ENCODE measurements at regions not wholly inside any gene's neighbourhood (a gene's known extent, or its start where the extent isn't known, plus 50 kb on each side); places are given as distances from the start of the nearest gene placed in this dataset.

DNA sequence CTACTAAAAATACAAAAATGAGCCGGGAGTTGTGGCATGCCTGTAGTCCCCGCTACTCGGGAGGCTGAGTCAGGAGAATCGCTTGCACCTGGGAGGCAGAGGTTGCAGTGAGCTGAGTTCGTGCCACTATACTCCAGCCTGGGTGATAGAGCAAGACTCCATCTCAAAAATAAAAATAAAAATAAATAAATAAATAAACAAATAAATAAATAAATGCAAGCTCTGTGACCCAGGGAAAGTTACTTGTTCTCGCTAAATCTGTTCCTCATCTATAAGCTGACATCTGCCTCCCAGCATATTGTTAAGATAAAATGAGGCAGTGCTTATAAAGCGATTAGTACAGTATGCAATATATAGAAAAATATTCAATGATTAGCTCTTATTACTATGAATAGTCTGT is 56.4 kb upstream of the STK38L start:
- H3K9me3 Mint-ChIP-seq, result no peaks in the 10 kb centered on the region
- POLR2A ChIA-PET, result no interaction called here

DNA sequence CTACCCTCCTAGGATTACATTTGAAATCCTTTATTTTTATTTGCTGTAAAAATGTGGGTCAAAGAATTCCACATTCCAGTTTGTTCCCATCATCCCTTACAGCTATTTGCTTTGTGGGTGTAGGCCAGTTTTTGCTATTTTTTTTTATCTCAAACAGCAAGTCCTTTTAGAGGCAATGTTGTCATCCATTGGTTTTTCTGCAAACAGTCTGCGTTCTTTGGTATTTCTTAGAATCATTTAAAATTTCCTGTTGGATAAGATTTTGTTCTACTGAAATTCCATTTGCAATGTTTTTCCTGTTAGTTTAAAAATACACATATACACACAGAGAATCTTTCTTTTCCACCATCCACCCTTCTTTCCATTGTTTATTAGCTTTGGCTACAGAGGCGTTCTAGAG is 53.3 kb upstream of the STK38L start:
- Mint-ChIP-seq H3K9me3 (no peaks in the 10 kb centered on the region), H3K27me3 (no peaks in the 10 kb centered on the region), H3K36me3 (no peaks in the 10 kb centered on the region), H3K4me1 (no peaks in the 10 kb centered on the region), H3K4me3 (no peak overlapping the region), H3K27ac (no peak overlapping the region)
- POLR2A ChIA-PET, result no interaction called here
- DNase-seq (no peak), ATAC-seq (ENCODE audit: low read depth) (no peak)

More for the DNA sequence above, 56.4 kb upstream of the STK38L start:
- ATAC-seq (ENCODE audit: low read depth) (no peak), DNase-seq (no peak)
- H3K27ac Mint-ChIP-seq, result no peak overlapping the region
- H3K4me3 Mint-ChIP-seq, result no peak overlapping the region
- peaks cover 10% of the 10 kb centered on the region for H3K4me1 Mint-ChIP-seq
- H3K27me3 Mint-ChIP-seq, result no peaks in the 10 kb centered on the region
- no peaks in the 10 kb centered on the region for H3K36me3 Mint-ChIP-seq

DNA sequence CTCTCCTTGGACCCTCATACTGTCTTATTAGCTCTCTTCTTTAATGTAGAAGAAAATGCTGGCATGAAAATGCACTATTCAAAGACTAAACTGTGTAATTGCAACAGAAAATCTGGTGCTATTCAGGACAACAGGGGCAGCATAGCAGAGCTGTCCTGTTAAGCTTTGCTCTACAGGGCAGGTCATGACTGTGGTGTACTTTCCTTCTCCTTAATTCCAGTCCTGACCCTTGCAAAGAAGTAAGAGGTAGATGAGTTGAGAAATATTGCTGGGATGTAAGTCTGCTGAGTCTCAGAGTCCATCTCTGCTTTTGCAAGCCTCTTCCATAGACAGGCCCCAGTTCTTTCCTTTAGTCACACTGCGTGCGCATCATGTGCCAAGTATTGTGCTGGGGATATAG is 52.6 kb upstream of the STK38L start:
- DNase-seq (no peak), ATAC-seq (ENCODE audit: low read depth) (no peak)
- Mint-ChIP-seq H3K27ac (no peak overlapping the region), H3K4me1 (no peaks in the 10 kb centered on the region), H3K4me3 (no peak overlapping the region), H3K36me3 (no peaks in the 10 kb centered on the region), H3K27me3 (no peaks in the 10 kb centered on the region), H3K9me3 (no peaks in the 10 kb centered on the region)
- POLR2A ChIA-PET, result no interaction called here

DNA sequence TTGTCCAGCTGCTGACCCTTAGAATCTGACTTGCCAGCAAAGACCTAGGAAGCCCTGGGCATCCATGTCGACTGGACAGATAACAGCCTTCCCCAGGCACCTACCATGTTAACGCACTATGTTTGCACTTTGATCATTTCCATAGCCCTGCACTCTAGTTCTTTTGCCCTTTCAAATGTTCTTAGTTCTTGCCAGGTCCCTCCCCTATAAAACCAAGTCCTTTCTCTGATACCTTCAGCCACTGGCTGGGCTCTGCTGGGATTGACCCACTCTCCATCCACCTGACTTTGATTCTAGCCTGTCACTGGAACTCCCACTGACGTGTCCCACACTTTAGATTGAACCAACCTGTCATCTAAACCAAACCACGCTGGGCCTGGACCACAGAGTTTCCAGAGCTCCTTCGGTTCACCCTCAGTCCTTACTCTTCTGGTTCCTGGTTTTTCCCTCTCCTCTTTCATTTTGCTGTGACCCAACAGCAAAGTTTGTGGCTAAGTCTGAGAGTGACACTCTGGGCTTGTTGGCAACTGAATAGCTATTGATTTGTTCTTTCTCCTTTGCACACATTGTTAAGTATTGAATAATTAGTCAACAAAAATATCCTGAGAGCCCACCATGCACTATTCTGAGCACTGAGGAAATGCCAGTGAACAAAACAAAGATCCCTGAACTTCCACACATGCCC is 51.8 kb upstream of the STK38L start:
- no peak overlapping the region for H3K4me3 Mint-ChIP-seq
- POLR2A ChIA-PET, result no interaction called here
- no peaks in the 10 kb centered on the region for H3K36me3 Mint-ChIP-seq
- ATAC-seq (ENCODE audit: low read depth) (no peak), DNase-seq (no peak)
- H3K27ac Mint-ChIP-seq, result no peak overlapping the region
- no peaks in the 10 kb centered on the region for H3K9me3 Mint-ChIP-seq
- no peaks in the 10 kb centered on the region for H3K27me3 Mint-ChIP-seq
- H3K4me1 Mint-ChIP-seq, result no peaks in the 10 kb centered on the region

DNA sequence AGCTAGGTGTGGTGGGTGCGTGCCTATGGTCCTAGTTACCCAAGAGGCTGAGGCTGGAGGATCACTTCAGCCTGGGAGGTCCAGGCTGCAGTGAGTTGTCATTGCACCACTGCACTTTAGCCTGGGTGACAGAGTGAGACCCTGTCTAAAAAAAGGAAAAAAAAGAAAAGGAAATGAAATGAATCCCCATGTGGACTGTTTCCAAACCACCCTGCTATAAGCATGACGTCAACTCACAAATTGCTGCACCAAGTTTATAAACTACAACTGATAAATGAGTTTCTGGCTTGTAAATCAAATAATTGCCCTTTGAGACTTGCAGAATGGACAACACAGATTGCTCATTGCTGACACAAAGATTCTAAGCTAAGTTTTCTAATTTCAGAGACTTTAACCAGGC is 51.0 kb upstream of the STK38L start:
- H3K36me3 Mint-ChIP-seq, result no peaks in the 10 kb centered on the region
- H3K4me1 Mint-ChIP-seq, result no peaks in the 10 kb centered on the region
- H3K27ac Mint-ChIP-seq, result no peak overlapping the region
- ATAC-seq (ENCODE audit: low read depth), result no peak
- H3K4me3 Mint-ChIP-seq, result no peak overlapping the region
- POLR2A ChIA-PET, result no interaction called here
- no peaks in the 10 kb centered on the region for H3K27me3 Mint-ChIP-seq
- no peak for DNase-seq
- H3K9me3 Mint-ChIP-seq, result no peaks in the 10 kb centered on the region

DNA sequence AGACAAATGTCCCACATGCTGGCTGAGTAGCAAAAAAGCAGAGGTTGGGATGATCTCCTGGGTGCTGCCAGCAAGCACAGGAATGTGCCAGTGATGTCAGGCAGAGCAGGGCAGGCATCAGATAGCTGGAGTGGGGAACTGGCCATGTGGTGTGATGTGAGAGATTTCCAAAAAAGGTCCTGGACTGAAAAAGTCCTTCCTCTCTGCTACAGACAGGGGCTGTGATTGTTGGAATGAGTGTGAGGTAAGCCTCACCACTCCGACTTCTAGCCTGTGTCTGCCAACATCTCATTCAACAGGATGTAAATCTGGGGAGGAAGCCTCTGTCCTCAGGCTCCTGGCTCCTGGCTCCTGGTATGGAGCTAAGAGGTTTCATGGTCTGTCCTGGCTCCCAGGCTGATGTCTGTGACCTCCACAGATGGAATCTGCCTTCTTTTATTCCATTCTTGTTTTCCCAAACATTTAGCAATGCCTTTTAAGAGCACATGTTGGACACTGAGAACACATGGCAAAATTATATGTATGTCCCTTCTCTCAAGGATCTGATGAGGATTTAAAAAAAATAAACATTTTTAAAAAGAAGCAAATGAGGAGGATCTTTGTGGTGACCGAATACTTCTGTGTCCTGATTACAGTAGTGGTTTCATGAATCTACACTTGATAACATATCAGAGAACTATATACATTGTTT is 50.1 kb upstream of the STK38L start:
- Mint-ChIP-seq H3K27me3 (no peaks in the 10 kb centered on the region), H3K36me3 (peaks cover 1% of the 10 kb centered on the region), H3K4me1 (no peaks in the 10 kb centered on the region), H3K27ac (no peak overlapping the region), H3K4me3 (no peak overlapping the region), H3K9me3 (no peaks in the 10 kb centered on the region)
- POLR2A ChIA-PET, result no interaction called here
- DNase-seq (no peak), ATAC-seq (ENCODE audit: low read depth) (no peak)

All from activated naive CD8-positive, alpha-beta T cell treated with anti-CD3 and anti-CD28 coated beads, Interleukin-2, amount 10 ng/mL, durations not matched to agents 7 days and 5 days (primary cell).